HFFc6 (cell line): ENCODE measurements at regions not wholly inside any gene's neighbourhood (a gene's known extent, or its start where the extent isn't known, plus 50 kb on each side); places are given as distances from the start of the nearest gene placed in this dataset.

ENCODE experiments used
- DNase-seq: peaks from one replicate; pipeline ENCODE4 v3.0.0-alpha.2; 2018
- H3K27ac Mint-ChIP-seq: 2 replicates; pipeline ENCODE4 v1.8.0; 2020; ENCODE audit warnings: mild to moderate bottlenecking, mixed read lengths
- H3K27me3 Mint-ChIP-seq: 2 replicates; pipeline ENCODE4 v1.8.0; 2021; ENCODE audit warnings: mild to moderate bottlenecking, moderate library complexity, mixed read lengths; ENCODE audit not compliant: insufficient read depth
- H3K36me3 Mint-ChIP-seq: 2 replicates; pipeline ENCODE4 v1.8.0; 2021; ENCODE audit warnings: low read depth, mixed read lengths
- H3K4me1 Mint-ChIP-seq: 2 replicates; pipeline ENCODE4 v1.8.0; 2020; ENCODE audit warnings: low read depth, mixed read lengths
- H3K4me3 Mint-ChIP-seq: 2 replicates; pipeline ENCODE4 v1.8.0; 2020; ENCODE audit warnings: mild to moderate bottlenecking, moderate library complexity, mixed read lengths
- H3K9me3 Mint-ChIP-seq: 2 replicates; pipeline ENCODE4 v1.8.0; 2020; ENCODE audit warnings: mild to moderate bottlenecking, mixed read lengths
- CTCF ChIP-seq: fragments of 200-600 bp; sonication (generic); IDR thresholded peaks from 2 replicates; pipeline ENCODE4 v1.5.0; 2021; ENCODE audit warnings: antibody characterized with exemption, mild to moderate bottlenecking

GRCh38 chr15:62730825-62731224 is 311.7 kb upstream of the TPM1 start:
- Mint-ChIP-seq H3K27ac (no peak overlapping the region), H3K36me3 (peaks cover 35% of the 10 kb centered on the region), H3K4me1 (no peaks in the 10 kb centered on the region), H3K4me3 (no peak overlapping the region), H3K9me3 (peaks cover 6% of the 10 kb centered on the region), H3K27me3 (no peaks in the 10 kb centered on the region)
- no peak for DNase-seq
- no peak for TF ChIP-seq CTCF

- DNase-seq, result no peak
- peaks cover 40% of the 10 kb centered on the region for H3K36me3 Mint-ChIP-seq
Measured at GRCh38 chr15:62732078-62732477, 310.5 kb upstream of the TPM1 start.

GRCh38 chr15:62734706-62735105 is 307.8 kb upstream of the TPM1 start:
- Mint-ChIP-seq H3K36me3 (peaks cover 45% of the 10 kb centered on the region), H3K4me1 (peaks cover 36% of the 10 kb centered on the region), H3K27me3 (no peaks in the 10 kb centered on the region; the same call in 1 of the 2 replicates), H3K27ac (no peak overlapping the region), H3K9me3 (peaks cover 6% of the 10 kb centered on the region), H3K4me3 (no peak overlapping the region)
- no peak for TF ChIP-seq CTCF
- DNase-seq, result no peak

More at GRCh38 chr15:62732078-62732477, 310.5 kb upstream of the TPM1 start:
- TF ChIP-seq CTCF, result no peak
- Mint-ChIP-seq H3K27ac (no peak overlapping the region), H3K9me3 (peaks cover 6% of the 10 kb centered on the region), H3K27me3 (no peaks in the 10 kb centered on the region; the same call in 1 of the 2 replicates), H3K4me1 (peaks cover 10% of the 10 kb centered on the region), H3K4me3 (no peak overlapping the region)

GRCh38 chr15:62736756-62737155 is 305.8 kb upstream of the TPM1 start:
- H3K9me3 Mint-ChIP-seq, result no peaks in the 10 kb centered on the region
- H3K27ac Mint-ChIP-seq, result no peak overlapping the region
- no peak overlapping the region for H3K4me3 Mint-ChIP-seq
- no peaks in the 10 kb centered on the region; the same call in 1 of the 2 replicates for H3K27me3 Mint-ChIP-seq
- peaks cover 57% of the 10 kb centered on the region for H3K4me1 Mint-ChIP-seq
- no peak for TF ChIP-seq CTCF
- peaks cover 36% of the 10 kb centered on the region for H3K36me3 Mint-ChIP-seq
- no peak for DNase-seq

- Mint-ChIP-seq H3K9me3 (no peaks in the 10 kb centered on the region), H3K4me3 (peak overlapping the region; percentile 44), H3K4me1 (peaks cover 64% of the 10 kb centered on the region), H3K27me3 (no peaks in the 10 kb centered on the region; the same call in 1 of the 2 replicates), H3K36me3 (peaks cover 30% of the 10 kb centered on the region), H3K27ac (peak overlapping the region; percentile 71)
- DNase-seq, result peak; percentile 43
- TF ChIP-seq CTCF, result no peak
Measured at GRCh38 chr15:62737551-62737950, 305.0 kb upstream of the TPM1 start.

GRCh38 chr15:62739082-62739481 is 303.5 kb upstream of the TPM1 start:
- peak; percentile 82 for DNase-seq
- peaks cover 21% of the 10 kb centered on the region for H3K36me3 Mint-ChIP-seq
- no peaks in the 10 kb centered on the region for H3K9me3 Mint-ChIP-seq
- H3K4me1 Mint-ChIP-seq, result peaks cover 80% of the 10 kb centered on the region
- H3K27ac Mint-ChIP-seq, result peak overlapping the region; percentile 94
- no peaks in the 10 kb centered on the region; the same call in 1 of the 2 replicates for H3K27me3 Mint-ChIP-seq
- H3K4me3 Mint-ChIP-seq, result peak overlapping the region; percentile 75
- no peak for TF ChIP-seq CTCF
